ENCODE measurements at regions not wholly inside any gene's neighbourhood (a gene's known extent, or its start where the extent isn't known, plus 50 kb on each side); places are given as distances from the start of the nearest gene placed in this dataset.
"Not testable (repeated sequence)": the region's sequence is repeated elsewhere in the genome, so short reads cannot be mapped to it uniquely, and the experiment has no call there.

GRCh38 chr14:38559711-38560110 is 303.8 kb upstream of the CLEC14A start:
- H3K4me1 ChIP-seq (ENCODE audit: control insufficient read depth, insufficient read depth, low read length) = no peaks in the 10 kb centered on the region
- no peaks in the 10 kb centered on the region for H3K27me3 ChIP-seq (ENCODE audit: control insufficient read depth, insufficient read depth, low read length)
- WGBS (ENCODE audit: insufficient coverage) = no CpG with 5 or more reads among the region's 2 CpGs
- peaks cover 13% of the 10 kb centered on the region for H3K9me3 ChIP-seq (replicated peaks; ENCODE audit: control insufficient read depth, low read depth, low read length)
- H3K27ac ChIP-seq (ENCODE audit: low read length) = no peak overlapping the region
- H3K4me3 ChIP-seq (ENCODE audit: low read length) = no peak overlapping the region
- no peaks in the 10 kb centered on the region for H3K36me3 ChIP-seq (ENCODE audit: control insufficient read depth, insufficient read depth, low read length)
- no peak for DNase-seq

- not testable (repeated sequence) for DNase-seq
Measured at GRCh38 chr14:38557391-38557790, 301.5 kb upstream of the CLEC14A start.

GRCh38 chr14:38556252-38556651 is 300.4 kb upstream of the CLEC14A start:
- Histone ChIP-seq H3K4me1 (ENCODE audit: control insufficient read depth, insufficient read depth, low read length) (no peaks in the 10 kb centered on the region), H3K9me3 (replicated peaks; ENCODE audit: control insufficient read depth, low read depth, low read length) (peaks cover 7% of the 10 kb centered on the region), H3K4me3 (ENCODE audit: low read length) (no peak overlapping the region), H3K27ac (ENCODE audit: low read length) (no peak overlapping the region), H3K36me3 (ENCODE audit: control insufficient read depth, insufficient read depth, low read length) (no peaks in the 10 kb centered on the region), H3K27me3 (ENCODE audit: control insufficient read depth, insufficient read depth, low read length) (no peaks in the 10 kb centered on the region)
- WGBS (ENCODE audit: insufficient coverage) = no CpG with 5 or more reads among the region's 1 CpG
- DNase-seq = no peak

More at GRCh38 chr14:38557391-38557790, 301.5 kb upstream of the CLEC14A start:
- H3K4me1 ChIP-seq (ENCODE audit: control insufficient read depth, insufficient read depth, low read length); H3K4me3 ChIP-seq (ENCODE audit: low read length); H3K27ac ChIP-seq (ENCODE audit: low read length); H3K27me3 ChIP-seq (ENCODE audit: control insufficient read depth, insufficient read depth, low read length); H3K36me3 ChIP-seq (ENCODE audit: control insufficient read depth, insufficient read depth, low read length): not testable (repeated sequence)
- peaks cover 10% of the 10 kb centered on the region for H3K9me3 ChIP-seq (replicated peaks; ENCODE audit: control insufficient read depth, low read depth, low read length)

- Histone ChIP-seq H3K36me3 (ENCODE audit: control insufficient read depth, insufficient read depth, low read length) (no peaks in the 10 kb centered on the region), H3K27me3 (ENCODE audit: control insufficient read depth, insufficient read depth, low read length) (no peaks in the 10 kb centered on the region), H3K27ac (ENCODE audit: low read length) (no peak overlapping the region), H3K4me1 (ENCODE audit: control insufficient read depth, insufficient read depth, low read length) (no peaks in the 10 kb centered on the region), H3K4me3 (ENCODE audit: low read length) (no peak overlapping the region), H3K9me3 (replicated peaks; ENCODE audit: control insufficient read depth, low read depth, low read length) (no peaks in the 10 kb centered on the region)
- WGBS (ENCODE audit: insufficient coverage) = no CpG with 5 or more reads among the region's 4 CpGs
- DNase-seq = no peak
Measured at GRCh38 chr14:38554026-38554425, 298.1 kb upstream of the CLEC14A start.

GRCh38 chr14:38553586-38553985 is 297.7 kb upstream of the CLEC14A start:
- Histone ChIP-seq H3K9me3 (replicated peaks; ENCODE audit: control insufficient read depth, low read depth, low read length) (no peaks in the 10 kb centered on the region), H3K4me3 (ENCODE audit: low read length) (no peak overlapping the region), H3K27me3 (ENCODE audit: control insufficient read depth, insufficient read depth, low read length) (no peaks in the 10 kb centered on the region), H3K4me1 (ENCODE audit: control insufficient read depth, insufficient read depth, low read length) (no peaks in the 10 kb centered on the region), H3K27ac (ENCODE audit: low read length) (no peak overlapping the region), H3K36me3 (ENCODE audit: control insufficient read depth, insufficient read depth, low read length) (no peaks in the 10 kb centered on the region)
- no peak for DNase-seq

GRCh38 chr14:38549564-38549963 is 293.7 kb upstream of the CLEC14A start:
- no peak overlapping the region for H3K4me3 ChIP-seq (ENCODE audit: low read length)
- H3K36me3 ChIP-seq (ENCODE audit: control insufficient read depth, insufficient read depth, low read length) = no peaks in the 10 kb centered on the region
- H3K27me3 ChIP-seq (ENCODE audit: control insufficient read depth, insufficient read depth, low read length) = no peaks in the 10 kb centered on the region
- no peak overlapping the region for H3K27ac ChIP-seq (ENCODE audit: low read length)
- 60% methylated on average over 1 of the region's 4 CpGs for WGBS (ENCODE audit: insufficient coverage)
- DNase-seq = no peak
- no peaks in the 10 kb centered on the region for H3K9me3 ChIP-seq (replicated peaks; ENCODE audit: control insufficient read depth, low read depth, low read length)
- no peaks in the 10 kb centered on the region for H3K4me1 ChIP-seq (ENCODE audit: control insufficient read depth, insufficient read depth, low read length)

- no peak for DNase-seq
- WGBS (ENCODE audit: insufficient coverage) = 78% methylated on average over 1 of the region's 2 CpGs
- H3K36me3 ChIP-seq (ENCODE audit: control insufficient read depth, insufficient read depth, low read length) = no peaks in the 10 kb centered on the region
- no peak overlapping the region for H3K4me3 ChIP-seq (ENCODE audit: low read length)
- H3K9me3 ChIP-seq (replicated peaks; ENCODE audit: control insufficient read depth, low read depth, low read length) = no peaks in the 10 kb centered on the region
- H3K27ac ChIP-seq (ENCODE audit: low read length) = no peak overlapping the region
- no peaks in the 10 kb centered on the region for H3K27me3 ChIP-seq (ENCODE audit: control insufficient read depth, insufficient read depth, low read length)
- no peaks in the 10 kb centered on the region for H3K4me1 ChIP-seq (ENCODE audit: control insufficient read depth, insufficient read depth, low read length)
Measured at GRCh38 chr14:38547961-38548490, 292.1 kb upstream of the CLEC14A start.

- H3K4me1 ChIP-seq (ENCODE audit: control insufficient read depth, insufficient read depth, low read length) = no peaks in the 10 kb centered on the region
- H3K9me3 ChIP-seq (replicated peaks; ENCODE audit: control insufficient read depth, low read depth, low read length) = no peaks in the 10 kb centered on the region
- no peak overlapping the region for H3K27ac ChIP-seq (ENCODE audit: low read length)
- no peak for DNase-seq
- H3K36me3 ChIP-seq (ENCODE audit: control insufficient read depth, insufficient read depth, low read length) = no peaks in the 10 kb centered on the region
- no CpG with 5 or more reads among the region's 2 CpGs for WGBS (ENCODE audit: insufficient coverage)
- H3K27me3 ChIP-seq (ENCODE audit: control insufficient read depth, insufficient read depth, low read length) = no peaks in the 10 kb centered on the region
- H3K4me3 ChIP-seq (ENCODE audit: low read length) = no peak overlapping the region
Measured at GRCh38 chr14:38546932-38547551, 291.1 kb upstream of the CLEC14A start.

- H3K4me1 ChIP-seq (ENCODE audit: control insufficient read depth, insufficient read depth, low read length) = no peaks in the 10 kb centered on the region
- DNase-seq = no peak
- no peak overlapping the region for H3K27ac ChIP-seq (ENCODE audit: low read length)
- no peaks in the 10 kb centered on the region for H3K36me3 ChIP-seq (ENCODE audit: control insufficient read depth, insufficient read depth, low read length)
- H3K4me3 ChIP-seq (ENCODE audit: low read length) = no peak overlapping the region
- WGBS (ENCODE audit: insufficient coverage) = 80% methylated on average over 1 of the region's 2 CpGs
- no peaks in the 10 kb centered on the region for H3K9me3 ChIP-seq (replicated peaks; ENCODE audit: control insufficient read depth, low read depth, low read length)
- H3K27me3 ChIP-seq (ENCODE audit: control insufficient read depth, insufficient read depth, low read length) = no peaks in the 10 kb centered on the region
Measured at GRCh38 chr14:38544776-38545175, 288.9 kb upstream of the CLEC14A start.

- not testable (repeated sequence) for H3K4me1 ChIP-seq (ENCODE audit: control insufficient read depth, insufficient read depth, low read length); H3K9me3 ChIP-seq (replicated peaks; ENCODE audit: control insufficient read depth, low read depth, low read length); H3K27ac ChIP-seq (ENCODE audit: low read length); H3K4me3 ChIP-seq (ENCODE audit: low read length); H3K27me3 ChIP-seq (ENCODE audit: control insufficient read depth, insufficient read depth, low read length); H3K36me3 ChIP-seq (ENCODE audit: control insufficient read depth, insufficient read depth, low read length); DNase-seq
- WGBS (ENCODE audit: insufficient coverage) = 94% methylated on average over 3 of the region's 5 CpGs
Measured at GRCh38 chr14:38543851-38544250, 288.0 kb upstream of the CLEC14A start.

GRCh38 chr14:38538053-38538452 is 282.2 kb upstream of the CLEC14A start:
- not testable (repeated sequence) for DNase-seq; H3K36me3 ChIP-seq (ENCODE audit: control insufficient read depth, insufficient read depth, low read length); H3K27me3 ChIP-seq (ENCODE audit: control insufficient read depth, insufficient read depth, low read length); H3K4me1 ChIP-seq (ENCODE audit: control insufficient read depth, insufficient read depth, low read length); H3K9me3 ChIP-seq (replicated peaks; ENCODE audit: control insufficient read depth, low read depth, low read length); H3K27ac ChIP-seq (ENCODE audit: low read length); H3K4me3 ChIP-seq (ENCODE audit: low read length)
- 68% methylated on average over 3 of the region's 5 CpGs for WGBS (ENCODE audit: insufficient coverage)
